ENCODE measurements at regions not wholly inside any gene's neighbourhood (a gene's known extent, or its start where the extent isn't known, plus 50 kb on each side); places are given as distances from the start of the nearest gene placed in this dataset.
A peak's percentile ranks its signal among the peaks of the same experiment; 100 is the strongest.

GRCh38 chr5:96220610-96221390 is 212.2 kb downstream of the PCSK1 start (continued):
- TF ChIP-seq MEF2B (IDR thresholded peaks at IDR 0.05; ENCODE audit: partially characterized antibody, poor library complexity, severe bottlenecking): no peak
- no peak for TF ChIP-seq HSF1 (IDR thresholded peaks at IDR 0.05; ENCODE audit: low read depth, low read length)
- TF ChIP-seq ELK1 (IDR thresholded peaks at IDR 0.05; ENCODE audit: low read depth, low read length): no peak
- no peak for TF ChIP-seq SMAD1 (IDR thresholded peaks at IDR 0.05; ENCODE audit: low read depth, partially characterized antibody)
- no peak for TF ChIP-seq PAX8 (IDR thresholded peaks at IDR 0.05)
- TF ChIP-seq ATF7 (IDR thresholded peaks at IDR 0.05; ENCODE audit: low read depth): no peak
- TF ChIP-seq EED (IDR thresholded peaks at IDR 0.05; ENCODE audit: low read depth): no peak
- no peak for TF ChIP-seq TCF12 (IDR thresholded peaks at IDR 0.05; ENCODE audit: low read depth, low read length)
- TF ChIP-seq NR2C2 (IDR thresholded peaks at IDR 0.05; ENCODE audit: borderline replicate concordance, control insufficient read depth, insufficient read length, low read depth): no peak
- no peak for TF ChIP-seq RBBP5 (conservative IDR thresholded peaks at IDR 0.05)
- TF ChIP-seq BHLHE40 (IDR thresholded peaks at IDR 0.05; ENCODE audit: borderline replicate concordance in 1 of 2, low read depth in 2 of 2, low read length in 1 of 2): no peak
- TF ChIP-seq CEBPB (IDR thresholded peaks at IDR 0.05; ENCODE audit: borderline replicate concordance in 1 of 2, low read depth in 2 of 2, low read length in 2 of 2): peak in 1 of 2 experiments; percentile 32; a peak in 1 of 4 replicates
- no peak for TF ChIP-seq BRCA1 (IDR thresholded peaks at IDR 0.05; ENCODE audit: low read depth, low read length)
- TF ChIP-seq EGR1 (IDR thresholded peaks at IDR 0.05; ENCODE audit: borderline replicate concordance in 1 of 2, low read depth in 2 of 2, low read length in 2 of 2): no peak
- no peak for TF ChIP-seq NFXL1 (IDR thresholded peaks at IDR 0.05; ENCODE audit: borderline replicate concordance)
- TF ChIP-seq SREBF1 (IDR thresholded peaks at IDR 0.05; ENCODE audit: low read length): no peak
- TF ChIP-seq ETV6 (conservative IDR thresholded peaks at IDR 0.05 in 1 of 2, IDR thresholded peaks at IDR 0.05 in 1 of 2; ENCODE audit: borderline replicate concordance in 1 of 2, low read depth in 1 of 2): peak in 1 of 2 experiments; percentile 74; a peak in 1 of 4 replicates
- TF ChIP-seq FOXM1 (IDR thresholded peaks at IDR 0.05; ENCODE audit: low read depth, low read length): peak; percentile 57; the same call in 1 of the 2 replicates
- no peak for TF ChIP-seq EP300 (IDR thresholded peaks at IDR 0.05; ENCODE audit: borderline replicate concordance in 1 of 2, control insufficient read depth in 1 of 2, low read depth in 2 of 2, low read length in 2 of 2)
- TF ChIP-seq NBN (IDR thresholded peaks at IDR 0.05): no peak
- no peak for TF ChIP-seq POU2F2 (IDR thresholded peaks at IDR 0.05; ENCODE audit: borderline replicate concordance, low read depth, low read length)
- TF ChIP-seq SREBF2 (IDR thresholded peaks at IDR 0.05; ENCODE audit: low read length): no peak
- TF ChIP-seq GABPA (IDR thresholded peaks at IDR 0.05; ENCODE audit: low read depth): peak; percentile 13; the same call in 1 of the 2 replicates
